ENCODE measurements at regions not wholly inside any gene's neighbourhood (a gene's known extent, or its start where the extent isn't known, plus 50 kb on each side); places are given as distances from the start of the nearest gene placed in this dataset.

- TF ChIP-seq CTCF (IDR thresholded peaks at IDR 0.05), result no peak
- TF ChIP-seq ZFX (IDR thresholded peaks at IDR 0.05; ENCODE audit: borderline replicate concordance), result no peak
- no peak overlapping the region for H3K27ac ChIP-seq
Observed at GRCh38 chr10:3588816-3589215, 196.2 kb downstream of the KLF6 start.

- TF ChIP-seq ZFX (IDR thresholded peaks at IDR 0.05; ENCODE audit: borderline replicate concordance) (no peak), CTCF (IDR thresholded peaks at IDR 0.05) (no peak)
Observed at GRCh38 chr10:3588346-3588745, 196.7 kb downstream of the KLF6 start.

GRCh38 chr10:3584926-3585784 is 199.9 kb downstream of the KLF6 start:
- TF ChIP-seq ZFX (IDR thresholded peaks at IDR 0.05; ENCODE audit: borderline replicate concordance) (no peak), CTCF (IDR thresholded peaks at IDR 0.05) (no peak)
- H3K27ac ChIP-seq, result no peak overlapping the region

More at GRCh38 chr10:3588346-3588745, 196.7 kb downstream of the KLF6 start:
- H3K27ac ChIP-seq, result no peak overlapping the region

- TF ChIP-seq ZFX (IDR thresholded peaks at IDR 0.05; ENCODE audit: borderline replicate concordance) (no peak), CTCF (IDR thresholded peaks at IDR 0.05) (no peak)
Observed at GRCh38 chr10:3580565-3580964, 204.4 kb downstream of the KLF6 start.

GRCh38 chr10:3579845-3580244 is 205.2 kb downstream of the KLF6 start:
- no peak overlapping the region for H3K27ac ChIP-seq
- TF ChIP-seq ZFX (IDR thresholded peaks at IDR 0.05; ENCODE audit: borderline replicate concordance) (no peak), CTCF (IDR thresholded peaks at IDR 0.05) (no peak)

More at GRCh38 chr10:3580565-3580964, 204.4 kb downstream of the KLF6 start:
- H3K27ac ChIP-seq, result no peak overlapping the region

GRCh38 chr10:3578682-3579081 is 206.3 kb downstream of the KLF6 start:
- TF ChIP-seq ZFX (IDR thresholded peaks at IDR 0.05; ENCODE audit: borderline replicate concordance), result no peak
- TF ChIP-seq CTCF (IDR thresholded peaks at IDR 0.05), result no peak
- no peak overlapping the region for H3K27ac ChIP-seq

GRCh38 chr10:3578159-3578558 is 206.8 kb downstream of the KLF6 start:
- TF ChIP-seq CTCF (IDR thresholded peaks at IDR 0.05) (no peak), ZFX (IDR thresholded peaks at IDR 0.05; ENCODE audit: borderline replicate concordance) (no peak)
- H3K27ac ChIP-seq, result no peak overlapping the region

Measured in 22Rv1 (cell line).